ENCODE measurements at regions not wholly inside any gene's neighbourhood (a gene's known extent, or its start where the extent isn't known, plus 50 kb on each side); places are given as distances from the start of the nearest gene placed in this dataset.

- TF ChIP-seq, protein P1, sequence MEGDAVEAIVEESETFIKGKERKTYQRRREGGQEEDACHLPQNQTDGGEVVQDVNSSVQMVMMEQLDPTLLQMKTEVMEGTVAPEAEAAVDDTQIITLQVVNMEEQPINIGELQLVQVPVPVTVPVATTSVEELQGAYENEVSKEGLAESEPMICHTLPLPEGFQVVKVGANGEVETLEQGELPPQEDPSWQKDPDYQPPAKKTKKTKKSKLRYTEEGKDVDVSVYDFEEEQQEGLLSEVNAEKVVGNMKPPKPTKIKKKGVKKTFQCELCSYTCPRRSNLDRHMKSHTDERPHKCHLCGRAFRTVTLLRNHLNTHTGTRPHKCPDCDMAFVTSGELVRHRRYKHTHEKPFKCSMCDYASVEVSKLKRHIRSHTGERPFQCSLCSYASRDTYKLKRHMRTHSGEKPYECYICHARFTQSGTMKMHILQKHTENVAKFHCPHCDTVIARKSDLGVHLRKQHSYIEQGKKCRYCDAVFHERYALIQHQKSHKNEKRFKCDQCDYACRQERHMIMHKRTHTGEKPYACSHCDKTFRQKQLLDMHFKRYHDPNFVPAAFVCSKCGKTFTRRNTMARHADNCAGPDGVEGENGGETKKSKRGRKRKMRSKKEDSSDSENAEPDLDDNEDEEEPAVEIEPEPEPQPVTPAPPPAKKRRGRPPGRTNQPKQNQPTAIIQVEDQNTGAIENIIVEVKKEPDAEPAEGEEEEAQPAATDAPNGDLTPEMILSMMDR (conservative IDR thresholded peaks at IDR 0.05): no peak
- TF ChIP-seq EZH2 (IDR thresholded peaks at IDR 0.05; ENCODE audit: low read depth): no peak
Observed at GRCh38 chr2:125450092-125450491, 1205.9 kb upstream of the GYPC start.

Data from PC-9 (cell line).